A549 (cell line): ENCODE measurements at regions not wholly inside any gene's neighbourhood (a gene's known extent, or its start where the extent isn't known, plus 50 kb on each side); places are given as distances from the start of the nearest gene placed in this dataset.

Source experiments
- ATAC-seq, 2 experiments: fragments of 200-7000 bp in 1 of 2; fragments of >200 bp in 1 of 2; cut with Nextera tagmentation in 1 of 2; cut with Tn5 transposase in 1 of 2; 3 replicates each; pipeline versions ENCODE4 v1.8.0 to v1.9.1; 2018 to 2020; ENCODE audit warnings: mild to moderate bottlenecking in 1 of 2, moderate library complexity in 1 of 2
- CTCF ChIA-PET: fragments of 300-600 bp; sonication (Branson Sonifier 250); formaldehyde crosslinking; extraction: SDS; loops from one replicate; lab custom pipeline; 2021; ENCODE audit warnings: antibody characterized with exemption, inconsistent platforms; lab: Yijun Ruan, JAX
- POLR2A ChIA-PET: fragments of 350-600 bp; formaldehyde crosslinking; extraction: SDS; loops from one replicate; lab custom pipeline; 2021; ENCODE audit warnings: antibody characterized with exemption, inconsistent platforms; lab: Yijun Ruan, JAX
- DNase-seq, 2 experiments: peaks; one replicate each; pipeline versions ENCODE4 v3.0.0 to v3.0.0-alpha.2; 2011 to 2016; ENCODE audit warnings: low read depth in 1 of 2, low spot score in 1 of 2
- FAIRE-seq: peaks from 2 replicates; lab custom pipeline; 2011; peaks lifted over from hg19 to GRCh38; lab: Jason Lieb, UNC
- H3K27ac ChIP-seq, 2 experiments: fragments of >200 bp; sonication (Bioruptor Twin); formaldehyde crosslinking; 3 replicates each; pipeline ENCODE4 v1.5.1; 2016 to 2017
- H3K4me1 ChIP-seq: fragments of >200 bp; sonication (Bioruptor Twin); formaldehyde crosslinking; 3 replicates; pipeline ENCODE4 v1.6.1; 2016
- H3K4me2 ChIP-seq: fragments of >200 bp; sonication (Bioruptor Twin); formaldehyde crosslinking; 3 replicates; pipeline ENCODE4 v1.6.1; 2016
- H3K4me3 ChIP-seq: fragments of >200 bp; sonication (Bioruptor Twin); formaldehyde crosslinking; 3 replicates; pipeline ENCODE4 v1.5.1; 2016
- H3K9me3 ChIP-seq: fragments of >200 bp; sonication (Bioruptor Twin); formaldehyde crosslinking; 3 replicates; pipeline ENCODE4 v1.6.1; 2016
- BHLHE40 ChIP-seq: IDR thresholded peaks from 2 replicates; pipeline ENCODE4 v1.6.1; 2012; ENCODE audit warnings: low read depth, low read length, inconsistent platforms
- CBX8 ChIP-seq: fragments of 200-600 bp; sonication (generic); IDR thresholded peaks from 2 replicates; pipeline ENCODE4 v1.6.1; 2016
- CEBPB ChIP-seq, 2 experiments: fragments of >200 bp in 1 of 2; sonication (Bioruptor Twin) in 1 of 2; formaldehyde crosslinking in 1 of 2; IDR thresholded peaks; 2 replicates each; pipeline ENCODE4 v1.6.1; 2012 to 2016
- CHD2 ChIP-seq: fragments of 150-350 bp; IDR thresholded peaks from 2 replicates; pipeline ENCODE4 v1.6.1; 2014; ENCODE audit warnings: low read length; ENCODE audit not compliant: partially characterized antibody
- CHD4 ChIP-seq: fragments of 200-600 bp; sonication (generic); IDR thresholded peaks from 2 replicates; pipeline ENCODE4 v1.6.1; 2016; ENCODE audit warnings: antibody characterized with exemption, mild to moderate bottlenecking, borderline replicate concordance
- EP300 ChIP-seq, 2 experiments: fragments of >200 bp; sonication (Bioruptor Twin); formaldehyde crosslinking; IDR thresholded peaks; 2 replicates in 1 of 2; 3 replicates in 1 of 2; pipeline ENCODE4 v1.6.1; 2016 to 2017
- ESRRA ChIP-seq: fragments of 150-350 bp; IDR thresholded peaks from 2 replicates; pipeline ENCODE4 v1.6.1; 2014; ENCODE audit warnings: mild to moderate bottlenecking, low read length, borderline replicate concordance
- FOSL2 ChIP-seq, 2 experiments: fragments of 450-650 bp in 1 of 2; fragments of >200 bp in 1 of 2; sonication (Bioruptor Twin) in 1 of 2; formaldehyde crosslinking; IDR thresholded peaks; 2 replicates each; pipeline versions ENCODE4 v1.5.0 to v1.6.1; 2016 to 2020; ENCODE audit warnings: mild to moderate bottlenecking in 1 of 2, moderate library complexity in 1 of 2
- GATA3 ChIP-seq: IDR thresholded peaks from 2 replicates; pipeline ENCODE4 v1.6.1; 2012; ENCODE audit warnings: borderline replicate concordance
- HDAC2 ChIP-seq: fragments of 200-600 bp; sonication (generic); IDR thresholded peaks from 2 replicates; pipeline ENCODE4 v1.6.1; 2016
- HMGXB4 ChIP-seq: fragments of 250-450 bp; sonication (Bioruptor Pico); IDR thresholded peaks from 2 replicates; pipeline ENCODE4 v1.5.0; 2021; ENCODE audit warnings: mild to moderate bottlenecking, moderate library complexity, borderline replicate concordance
- HOXB13 ChIP-seq: fragments of 250-450 bp; sonication (Bioruptor Pico); IDR thresholded peaks from 2 replicates; pipeline ENCODE4 v1.5.0; 2020; ENCODE audit warnings: low read depth, mild to moderate bottlenecking, moderate library complexity
- JUN ChIP-seq, 2 experiments: fragments of >200 bp; sonication (Bioruptor Twin); formaldehyde crosslinking; IDR thresholded peaks; 2 replicates in 1 of 2; 3 replicates in 1 of 2; pipeline ENCODE4 v1.6.1; 2016 to 2017
- KDM5A ChIP-seq: fragments of 200-600 bp; sonication (generic); IDR thresholded peaks from 2 replicates; pipeline ENCODE4 v1.6.1; 2016; ENCODE audit warnings: antibody characterized with exemption, mild to moderate bottlenecking
- NFE2L2 ChIP-seq: fragments of 150-350 bp; conservative IDR thresholded peaks from 2 replicates; pipeline ENCODE4 v1.6.1; 2014; ENCODE audit warnings: low read length
- PHF8 ChIP-seq: fragments of 200-600 bp; sonication (generic); IDR thresholded peaks from 2 replicates; pipeline ENCODE4 v1.6.1; 2016; ENCODE audit warnings: low read depth, mild to moderate bottlenecking, antibody characterized with exemption, moderate library complexity, borderline replicate concordance
- POLR2AphosphoS2 ChIP-seq: conservative IDR thresholded peaks from 2 replicates; pipeline ENCODE4 v1.6.1; 2012; ENCODE audit warnings: low read length, improper control_type of control experiment, inconsistent platforms
- RAD21 ChIP-seq, 2 experiments: fragments of >200 bp in 1 of 2; sonication (Bioruptor Twin) in 1 of 2; formaldehyde crosslinking in 1 of 2; IDR thresholded peaks in 1 of 2; conservative IDR thresholded peaks in 1 of 2; 2 replicates in 1 of 2; 3 replicates in 1 of 2; pipeline ENCODE4 v1.6.1; 2012 to 2018; ENCODE audit warnings: inconsistent platforms in 1 of 2
- RCOR1 ChIP-seq: fragments of 150-350 bp; IDR thresholded peaks from 2 replicates; pipeline ENCODE4 v1.6.1; 2014; ENCODE audit warnings: antibody characterized with exemption, low read length, low read depth
- TP53 ChIP-seq: fragments of 250-450 bp; sonication (Bioruptor Pico); IDR thresholded peaks from 2 replicates; pipeline ENCODE4 v1.5.0; 2021; ENCODE audit warnings: mild to moderate bottlenecking, moderate library complexity
- ZC3H11A ChIP-seq: fragments of 450-650 bp; IDR thresholded peaks from 2 replicates; pipeline ENCODE4 v1.6.1; 2014; ENCODE audit warnings: antibody characterized with exemption, mild to moderate bottlenecking
- WGBS: methylation state at CpG from one replicate; pipeline ENCODE4 v1.1.6; 2017; ENCODE audit errors: missing lambda C conversion rate; 5-methylcytosine and 5-hydroxymethylcytosine counted together

- WGBS = 40% methylated on average over 3 of the region's 3 CpGs
- POLR2A ChIA-PET = no interaction called here
- no peak overlapping the region for H3K4me3 ChIP-seq
- FAIRE-seq = no peak
- TF ChIP-seq KDM5A (no peak), RCOR1 (no peak), ESRRA (no peak), HMGXB4 (CRISPR knock-in tag) (no peak), HDAC2 (no peak), CHD2 (no peak), NFE2L2 (no peak), TP53 (CRISPR knock-in tag) (no peak), JUN (IDR thresholded peaks at IDR 0.05) (no peak), PHF8 (no peak), BHLHE40 (no peak), CHD4 (no peak)
- TF ChIP-seq, all 56 proteins: peak for 0
- ATAC-seq (no peak), DNase-seq (no peak)
- Histone ChIP-seq H3K27ac (no peak overlapping the region), H3K9me3 (no peaks in the 10 kb centered on the region), H3K4me1 (no peaks in the 10 kb centered on the region), H3K4me2 (no peak overlapping the region)
- CTCF ChIA-PET = no interaction called here
These were observed 235.6 kb downstream of the RNF152 start for GRCh38 chr18:61657066-61657732.

GRCh38 chr18:61655630-61656029, 237.2 kb downstream of the RNF152 start:
- no peak overlapping the region for H3K4me2 ChIP-seq
- ATAC-seq (no peak), FAIRE-seq (no peak), DNase-seq (no peak)
- 40% methylated on average over 2 of the region's 2 CpGs for WGBS
- ChIA-PET POLR2A (no interaction called here), CTCF (no interaction called here)
- H3K4me1 ChIP-seq = no peaks in the 10 kb centered on the region
- no peaks in the 10 kb centered on the region for H3K9me3 ChIP-seq
- H3K27ac ChIP-seq = no peak overlapping the region
- no peak overlapping the region for H3K4me3 ChIP-seq
- TF ChIP-seq GATA3 = no peak
- no peak for TF ChIP-seq FOSL2 (IDR thresholded peaks at IDR 0.05)
- TF ChIP-seq FOSL2 (CRISPR knock-in tag; IDR thresholded peaks at IDR 0.05) = no peak
- TF ChIP-seq ZC3H11A = no peak
- no peak for TF ChIP-seq CEBPB (IDR thresholded peaks at IDR 0.05)
- no peak for TF ChIP-seq NFE2L2
- TF ChIP-seq JUN (IDR thresholded peaks at IDR 0.05) = no peak
- no peak for TF ChIP-seq EP300 (IDR thresholded peaks at IDR 0.05)
- TF ChIP-seq CBX8 = no peak

GRCh38 chr18:61653823-61654551, 238.8 kb downstream of the RNF152 start:
- WGBS = 16% methylated on average over 4 of the region's 4 CpGs
- TF ChIP-seq HOXB13 (CRISPR knock-in tag) = no peak
- TF ChIP-seq RAD21 (conservative IDR thresholded peaks at IDR 0.05 in 1 of 2, IDR thresholded peaks at IDR 0.05 in 1 of 2) = no peak
- TF ChIP-seq POLR2AphosphoS2 = no peak
- CTCF ChIA-PET = interaction anchor here (1.3 kb wide), 1 partner anchor 13 kb away, joined by 3 read pairs; no protein-coding TSS in a partner anchor
- Histone ChIP-seq H3K9me3 (no peaks in the 10 kb centered on the region), H3K4me1 (no peaks in the 10 kb centered on the region), H3K4me2 (no peak overlapping the region), H3K27ac (no peak overlapping the region), H3K4me3 (no peak overlapping the region)
- POLR2A ChIA-PET = no interaction called here
- DNase-seq = no peak
- no peak for ATAC-seq
- FAIRE-seq = no peak
